HCT116 (cell line): ENCODE measurements at regions not wholly inside any gene's neighbourhood (a gene's known extent, or its start where the extent isn't known, plus 50 kb on each side); places are given as distances from the start of the nearest gene placed in this dataset.

Source experiments
- ATAC-seq: fragments of 200-7000 bp; cut with Tn5 transposase; 2 replicates; pipeline ENCODE4 v1.9.1; 2020; ENCODE audit warnings: mild to moderate bottlenecking, moderate library complexity
- BruUV-seq: library from RNA; stranded (reverse); fragments of 400-500 nt; replicated peaks from 2 replicates; lab custom pipeline; 2021; lab: Mats Ljungman, UMichigan
- CTCF ChIA-PET: fragments of 300-600 bp; sonication (Branson Sonifier 250); formaldehyde crosslinking; loops from one replicate; lab custom pipeline; 2021; ENCODE audit warnings: antibody characterized with exemption; lab: Charles Lee
- POLR2A ChIA-PET: fragments of 300-600, 350-600 bp; sonication (Branson Sonifier 250); formaldehyde crosslinking; loops from one replicate; lab custom pipeline; 2021; ENCODE audit warnings: antibody characterized with exemption; lab: Charles Lee
- RAD21 ChIA-PET, 2 experiments: fragments of 300-600 bp; sonication (Branson Sonifier 250); formaldehyde crosslinking; loops; one replicate each; lab custom pipeline; 2023; ENCODE audit warnings: low total read pairs in 2 of 2; ENCODE audit not compliant: uncharacterized antibody in 2 of 2, unreplicated experiment in 2 of 2, low non-redundant PET in 1 of 2; lab: Charles Lee
- DNase-seq: peaks from one replicate; pipeline ENCODE4 v3.0.0-alpha.2; 2010; ENCODE audit warnings: low read depth, low spot score
- H2AFZ ChIP-seq: fragments of 200-600 bp; shearing (Covaris generic), sonication (generic); 2 replicates; pipeline ENCODE4 v1.6.1; 2017; ENCODE audit warnings: low read depth, mixed run types, mixed read lengths, antibody characterized with exemption, low read length; ENCODE audit not compliant: poor library complexity, severe bottlenecking
- H3K27ac ChIP-seq: 2 replicates; pipeline ENCODE4 v1.5.1; 2012; ENCODE audit warnings: low read depth, low read length
- H3K27me3 ChIP-seq: fragments of 200-600 bp; sonication (generic); 2 replicates; pipeline ENCODE4 v1.6.1; 2016; ENCODE audit warnings: mixed run types, low read length, mixed read lengths; ENCODE audit not compliant: insufficient read depth
- H3K36me3 ChIP-seq, 2 experiments: fragments of 200-500 bp in 1 of 2; fragments of 200-600 bp in 1 of 2; sonication (Bioruptor generic) in 1 of 2; sonication (generic) in 1 of 2; 2 replicates each; pipeline versions ENCODE4 v1.5.1 to v1.6.1; 2014 to 2016; ENCODE audit warnings: low read length in 2 of 2, inconsistent platforms in 1 of 2, mixed read lengths in 1 of 2, mixed run types in 1 of 2; ENCODE audit not compliant: insufficient read depth in 2 of 2, control insufficient read depth in 1 of 2
- H3K4me1 ChIP-seq, 2 experiments: fragments of 200-600 bp in 1 of 2; sonication (generic) in 1 of 2; 2 replicates each; pipeline versions ENCODE4 v1.5.1 to v1.6.1; 2012 to 2017; ENCODE audit warnings: low read length in 2 of 2, inconsistent platforms in 1 of 2, mild to moderate bottlenecking in 1 of 2, mixed read lengths in 1 of 2, mixed run types in 1 of 2, moderate library complexity in 1 of 2; ENCODE audit not compliant: insufficient read depth in 2 of 2, control insufficient read depth in 1 of 2
- H3K4me2 ChIP-seq: fragments of 200-600 bp; sonication (generic); 2 replicates; pipeline ENCODE4 v1.6.1; 2017; ENCODE audit warnings: mixed run types, low read length, mixed read lengths
- H3K4me3 ChIP-seq, 2 experiments: fragments of 200-600 bp in 1 of 2; sonication (generic) in 1 of 2; replicated peaks in 1 of 2; 2 replicates each; pipeline ENCODE4 v1.5.1; 2011 to 2016; ENCODE audit warnings: low read length in 2 of 2, control low read depth in 1 of 2, low read depth in 1 of 2, mild to moderate bottlenecking in 1 of 2, mixed read lengths in 1 of 2, mixed run types in 1 of 2
- H3K79me2 ChIP-seq: fragments of 200-600 bp; sonication (generic); 2 replicates; pipeline ENCODE4 v1.6.1; 2017; ENCODE audit warnings: mild to moderate bottlenecking, mixed run types, low read length, moderate library complexity, mixed read lengths; ENCODE audit not compliant: insufficient read depth
- H3K9ac ChIP-seq: fragments of 200-600 bp; sonication (generic); 2 replicates; pipeline ENCODE4 v1.6.1; 2016; ENCODE audit warnings: low read length, mixed read lengths
- H3K9me2 ChIP-seq: fragments of 200-600 bp; sonication (generic), shearing (Covaris generic); 2 replicates; pipeline ENCODE4 v1.6.1; 2017; ENCODE audit warnings: mixed run types, mild to moderate bottlenecking, moderate library complexity; ENCODE audit not compliant: insufficient read depth
- H3K9me3 ChIP-seq, 2 experiments: fragments of 200-500 bp in 1 of 2; fragments of 200-600 bp in 1 of 2; sonication (Bioruptor generic) in 1 of 2; sonication (generic) in 1 of 2; 2 replicates each; pipeline ENCODE4 v1.6.1; 2014 to 2017; ENCODE audit warnings: low read length in 2 of 2, mixed read lengths in 2 of 2, inconsistent platforms in 1 of 2, low read depth in 1 of 2, mild to moderate bottlenecking in 1 of 2, mixed run types in 1 of 2, moderate library complexity in 1 of 2; ENCODE audit not compliant: control insufficient read depth in 1 of 2, insufficient read depth in 1 of 2
- H4K20me1 ChIP-seq: fragments of 200-600 bp; sonication (generic), shearing (Covaris generic); 2 replicates; pipeline ENCODE4 v1.6.1; 2017; ENCODE audit warnings: mixed run types, mild to moderate bottlenecking, moderate library complexity; ENCODE audit not compliant: insufficient read depth
- ATF3 ChIP-seq: IDR thresholded peaks from 2 replicates; pipeline ENCODE4 v1.6.1; 2012
- CEBPB ChIP-seq: IDR thresholded peaks from 2 replicates; pipeline ENCODE4 v1.6.1; 2012; ENCODE audit warnings: low read depth
- EGR1 ChIP-seq: IDR thresholded peaks from 2 replicates; pipeline ENCODE4 v1.6.1; 2012; ENCODE audit warnings: low read depth
- EZH2phosphoT487 ChIP-seq: fragments of 200-600 bp; IDR thresholded peaks from 2 replicates; pipeline ENCODE4 v1.6.1; 2018; ENCODE audit warnings: antibody characterized with exemption, borderline replicate concordance
- JUND ChIP-seq: IDR thresholded peaks from 2 replicates; pipeline ENCODE4 v1.6.1; 2012
- SP1 ChIP-seq: IDR thresholded peaks from 2 replicates; pipeline ENCODE4 v1.6.1; 2012; ENCODE audit warnings: low read depth
- ZFX ChIP-seq: fragments of 450-650 bp; IDR thresholded peaks from 2 replicates; pipeline ENCODE4 v1.6.1; 2017
- intact Hi-C: fragments of 100-400 bp; cut with micrococcal nuclease; formaldehyde crosslinking; loops from 2 replicates; pipeline ENCODE4 v1.10.0; 2022
- TF ChIP-seq, protein P1 (sequence below), 3 experiments: fragments of 200-600 bp in 1 of 3; sonication (generic) in 1 of 3; IDR thresholded peaks in 2 of 3; conservative IDR thresholded peaks in 1 of 3; 2 replicates each; pipeline ENCODE4 v1.5.1; 2012 to 2017; ENCODE audit warnings: low read depth in 2 of 3, low read length in 2 of 3, antibody characterized with exemption in 1 of 3, borderline replicate concordance in 1 of 3, control low read depth in 1 of 3, mild to moderate bottlenecking in 1 of 3, mixed read lengths in 1 of 3, mixed run types in 1 of 3, moderate library complexity in 1 of 3; ENCODE audit not compliant: insufficient read depth in 1 of 3

GRCh38 chr7:81648716-81649115 lies 121.1 kb downstream of the HGF start:
- BruUV-seq: no TSS peak
- no peak for ATAC-seq
- intact Hi-C loops: no loop called here
- H3K27me3 ChIP-seq: no peaks in the 10 kb centered on the region
- no peak for TF ChIP-seq SP1
- no peaks in the 10 kb centered on the region for H3K4me1 ChIP-seq
- ChIA-PET CTCF (no interaction called here), POLR2A (no interaction called here), RAD21 (no interaction called here)
- no peaks in the 10 kb centered on the region for H3K36me3 ChIP-seq
- no peaks in the 10 kb centered on the region for H4K20me1 ChIP-seq
- peaks cover 0 to 13% of the 10 kb centered on the region in 2 experiments; a peak in 1 of 4 replicates for H3K9me3 ChIP-seq
- DNase-seq: no peak
- H3K79me2 ChIP-seq: no peaks in the 10 kb centered on the region
- H3K4me3 ChIP-seq: no peak overlapping the region
- H3K4me2 ChIP-seq: no peak overlapping the region
- no peak overlapping the region for H2AFZ ChIP-seq
- no peaks in the 10 kb centered on the region; the same call in 1 of the 2 replicates for H3K9me2 ChIP-seq
- H3K27ac ChIP-seq: no peak overlapping the region
- no peak overlapping the region for H3K9ac ChIP-seq

DNA sequence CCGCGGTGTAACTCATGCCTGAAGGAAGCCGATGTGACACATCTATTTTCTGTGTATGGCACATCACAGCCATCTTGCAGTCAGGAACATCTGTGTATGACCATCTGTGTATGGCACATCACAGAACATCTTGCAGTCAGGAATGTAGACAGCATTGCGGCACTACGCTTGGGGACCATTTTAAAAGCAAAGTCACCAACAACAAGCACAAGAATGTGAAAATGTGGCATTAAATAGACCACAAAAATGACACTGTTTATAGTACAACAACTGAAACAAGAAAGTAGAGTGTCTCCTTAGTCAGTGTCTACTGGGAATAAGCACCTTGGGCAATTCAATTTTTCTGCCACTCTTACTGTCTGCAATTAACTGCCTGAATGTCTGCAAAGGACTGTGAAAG lies 124.4 kb downstream of the HGF start:
- ChIA-PET RAD21 (no interaction called here), CTCF (no interaction called here)
- Histone ChIP-seq H3K9me2 (no peaks in the 10 kb centered on the region; the same call in 1 of the 2 replicates), H4K20me1 (no peaks in the 10 kb centered on the region)
- DNase-seq: no peak
- intact Hi-C loops: no loop called here
- no peak for TF ChIP-seq ATF3
- TF ChIP-seq, all 23 proteins: peak for 0
- no peak for ATAC-seq
- H3K27me3 ChIP-seq: no peaks in the 10 kb centered on the region
- no peaks in the 10 kb centered on the region for H3K79me2 ChIP-seq
- H3K9me3 ChIP-seq: no peaks in the 10 kb centered on the region
- H3K36me3 ChIP-seq: no peaks in the 10 kb centered on the region
- no peak overlapping the region for H2AFZ ChIP-seq
- no TSS peak for BruUV-seq
- H3K27ac ChIP-seq: no peak overlapping the region
- POLR2A ChIA-PET: no interaction called here
- no peak overlapping the region for H3K4me2 ChIP-seq
- H3K9ac ChIP-seq: no peak overlapping the region
- no peak overlapping the region for H3K4me3 ChIP-seq
- no peaks in the 10 kb centered on the region for H3K4me1 ChIP-seq

DNA sequence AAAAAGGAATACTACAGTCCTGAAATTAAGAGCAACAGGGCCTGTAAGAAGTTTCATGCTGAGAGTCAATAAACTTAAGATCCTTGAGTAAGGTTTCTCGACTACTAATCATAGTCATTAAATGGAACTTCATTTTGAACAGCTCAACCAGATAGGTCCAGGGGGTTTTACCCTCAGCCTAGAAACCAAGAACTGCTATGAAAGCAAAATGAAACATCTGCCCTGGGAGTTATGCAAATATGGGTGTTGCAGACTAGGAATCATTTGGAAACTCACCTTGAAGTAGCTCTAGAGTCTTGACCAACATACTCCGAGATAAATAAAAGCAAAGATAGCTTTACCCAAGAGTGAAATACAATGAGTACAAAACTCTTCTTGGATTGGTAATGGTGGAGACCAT lies 128.0 kb downstream of the HGF start:
- no TSS peak for BruUV-seq
- ATAC-seq (no peak), DNase-seq (no peak)
- Histone ChIP-seq H2AFZ (no peak overlapping the region), H3K27me3 (no peaks in the 10 kb centered on the region), H3K9me2 (no peaks in the 10 kb centered on the region), H3K4me2 (no peak overlapping the region), H4K20me1 (no peaks in the 10 kb centered on the region), H3K9ac (no peak overlapping the region), H3K27ac (no peak overlapping the region), H3K4me1 (no peaks in the 10 kb centered on the region), H3K9me3 (no peaks in the 10 kb centered on the region), H3K36me3 (no peaks in the 10 kb centered on the region), H3K4me3 (no peak overlapping the region), H3K79me2 (no peaks in the 10 kb centered on the region)
- TF ChIP-seq EZH2phosphoT487: no peak
- TF ChIP-seq ZFX: no peak
- TF ChIP-seq JUND: no peak
- TF ChIP-seq SP1: no peak
- TF ChIP-seq EGR1: no peak
- TF ChIP-seq CEBPB: no peak
- TF ChIP-seq, protein P1, sequence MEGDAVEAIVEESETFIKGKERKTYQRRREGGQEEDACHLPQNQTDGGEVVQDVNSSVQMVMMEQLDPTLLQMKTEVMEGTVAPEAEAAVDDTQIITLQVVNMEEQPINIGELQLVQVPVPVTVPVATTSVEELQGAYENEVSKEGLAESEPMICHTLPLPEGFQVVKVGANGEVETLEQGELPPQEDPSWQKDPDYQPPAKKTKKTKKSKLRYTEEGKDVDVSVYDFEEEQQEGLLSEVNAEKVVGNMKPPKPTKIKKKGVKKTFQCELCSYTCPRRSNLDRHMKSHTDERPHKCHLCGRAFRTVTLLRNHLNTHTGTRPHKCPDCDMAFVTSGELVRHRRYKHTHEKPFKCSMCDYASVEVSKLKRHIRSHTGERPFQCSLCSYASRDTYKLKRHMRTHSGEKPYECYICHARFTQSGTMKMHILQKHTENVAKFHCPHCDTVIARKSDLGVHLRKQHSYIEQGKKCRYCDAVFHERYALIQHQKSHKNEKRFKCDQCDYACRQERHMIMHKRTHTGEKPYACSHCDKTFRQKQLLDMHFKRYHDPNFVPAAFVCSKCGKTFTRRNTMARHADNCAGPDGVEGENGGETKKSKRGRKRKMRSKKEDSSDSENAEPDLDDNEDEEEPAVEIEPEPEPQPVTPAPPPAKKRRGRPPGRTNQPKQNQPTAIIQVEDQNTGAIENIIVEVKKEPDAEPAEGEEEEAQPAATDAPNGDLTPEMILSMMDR (IDR thresholded peaks at IDR 0.05 in 2 of 3, conservative IDR thresholded peaks at IDR 0.05 in 1 of 3; ENCODE audit: borderline replicate concordance in 1 of 3, insufficient read depth in 1 of 3, low read depth in 2 of 3, low read length in 2 of 3): no peak
- CTCF ChIA-PET: no interaction called here
- RAD21 ChIA-PET: no interaction called here
- intact Hi-C loops: no loop called here
- POLR2A ChIA-PET: no interaction called here
